K562 (cell line): ENCODE measurements at regions not wholly inside any gene's neighbourhood (a gene's known extent, or its start where the extent isn't known, plus 50 kb on each side); places are given as distances from the start of the nearest gene placed in this dataset.

Experiments
- ADNP ChIP-seq: fragments of 200-800 bp; sonication (Bioruptor generic); IDR thresholded peaks from 2 replicates; pipeline ENCODE4 v1.6.1; 2016; ENCODE audit warnings: missing genetic modification characterization, missing compliant biosample characterization
- CTCF ChIP-seq, 3 experiments: IDR thresholded peaks in 2 of 3; conservative IDR thresholded peaks in 1 of 3; 2 replicates each; pipeline ENCODE4 v1.5.1; 2011 to 2012; ENCODE audit warnings: low read length in 3 of 3, mild to moderate bottlenecking in 3 of 3, control low read depth in 2 of 3, improper control_type of control experiment in 1 of 3, inconsistent platforms in 1 of 3, low read depth in 1 of 3, mixed read lengths in 1 of 3, moderate library complexity in 1 of 3; ENCODE audit not compliant: insufficient read depth in 2 of 3
- ELF2 ChIP-seq: fragments of 250-450 bp; sonication (Bioruptor Pico); IDR thresholded peaks from 2 replicates; pipeline ENCODE4 v1.5.0; 2021; ENCODE audit warnings: mild to moderate bottlenecking
- FOXA1 ChIP-seq: fragments of 450-650 bp; IDR thresholded peaks from 2 replicates; pipeline ENCODE4 v1.6.1; 2016; ENCODE audit warnings: mild to moderate bottlenecking, borderline replicate concordance
- HNRNPUL1 ChIP-seq: fragments of 200-400 bp; formaldehyde crosslinking; IDR thresholded peaks from 2 replicates; pipeline ENCODE4 v1.6.1; 2017; ENCODE audit warnings: low read length
- MAX ChIP-seq: sonication (generic); formaldehyde crosslinking; IDR thresholded peaks from 2 replicates; pipeline ENCODE4 v1.9.0; 2022; ENCODE audit warnings: mild to moderate bottlenecking, missing genetic modification reagents
- NR1H2 ChIP-seq: sonication (generic); formaldehyde crosslinking; IDR thresholded peaks from 2 replicates; pipeline ENCODE4 v1.4.0; 2020; ENCODE audit warnings: mild to moderate bottlenecking, missing genetic modification reagents
- ZNF431 ChIP-seq: sonication (generic); formaldehyde crosslinking; IDR thresholded peaks from 2 replicates; pipeline ENCODE4 v1.8.0; 2022; ENCODE audit warnings: mild to moderate bottlenecking, missing genetic modification reagents
- ZNF766 ChIP-seq: fragments of 200-800 bp; sonication (Bioruptor generic); conservative IDR thresholded peaks from 2 replicates; pipeline ENCODE4 v1.6.1; 2016; ENCODE audit warnings: missing genetic modification characterization, missing compliant biosample characterization
- TF ChIP-seq, protein P1 (sequence below): sonication (generic); formaldehyde crosslinking; IDR thresholded peaks from 2 replicates; pipeline ENCODE4 v1.9.0; 2022; ENCODE audit warnings: mild to moderate bottlenecking, missing genetic modification reagents

GRCh38 chr13:61036715-61037114 lies 378.9 kb downstream of the PCDH20 start:
- no peak for TF ChIP-seq ZNF766 (CRISPR knock-in tag)
- no peak for TF ChIP-seq ELF2 (CRISPR knock-in tag)
- TF ChIP-seq MAX, result no peak
- TF ChIP-seq FOXA1, result no peak
- no peak for TF ChIP-seq CTCF (IDR thresholded peaks at IDR 0.05 in 2 of 3, conservative IDR thresholded peaks at IDR 0.05 in 1 of 3; ENCODE audit: insufficient read depth in 2 of 3, low read depth in 1 of 3, low read length in 3 of 3)
- no peak for TF ChIP-seq ADNP (tag)
- TF ChIP-seq ZNF431, result no peak
- no peak for TF ChIP-seq NR1H2
- TF ChIP-seq, protein P1, sequence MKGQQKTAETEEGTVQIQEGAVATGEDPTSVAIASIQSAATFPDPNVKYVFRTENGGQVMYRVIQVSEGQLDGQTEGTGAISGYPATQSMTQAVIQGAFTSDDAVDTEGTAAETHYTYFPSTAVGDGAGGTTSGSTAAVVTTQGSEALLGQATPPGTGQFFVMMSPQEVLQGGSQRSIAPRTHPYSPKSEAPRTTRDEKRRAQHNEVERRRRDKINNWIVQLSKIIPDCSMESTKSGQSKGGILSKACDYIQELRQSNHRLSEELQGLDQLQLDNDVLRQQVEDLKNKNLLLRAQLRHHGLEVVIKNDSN (CRISPR knock-in tag), result no peak
- TF ChIP-seq HNRNPUL1, result no peak
